Spleen (tissue), 11 donors: ENCODE measurements at regions not wholly inside any gene's neighbourhood (a gene's known extent, or its start where the extent isn't known, plus 50 kb on each side); places are given as distances from the start of the nearest gene placed in this dataset.

Experiments
- DNase-seq: peaks from one replicate; pipeline ENCODE4 v3.0.0-alpha.2; 2020
- H3K27ac ChIP-seq, 8 donors: fragments of 200-600 bp; sonication (generic) in 7 of 8; 1 replicate in 4 of 8; 2 replicates in 4 of 8; pipeline versions ENCODE4 v1.5.0 to v1.8.0; 2016 to 2021; ENCODE audit warnings: inconsistent platforms in 4 of 8, mild to moderate bottlenecking in 4 of 8, moderate library complexity in 1 of 8
- H3K27me3 ChIP-seq, 7 donors: fragments of 200-600 bp; sonication (generic) in 6 of 7; replicated peaks in 1 of 7; 1 replicate in 4 of 7; 2 replicates in 3 of 7; pipeline versions ENCODE4 v1.5.0 to v1.8.0; 2016 to 2021; ENCODE audit warnings: inconsistent platforms in 3 of 7, mild to moderate bottlenecking in 1 of 7
- H3K36me3 ChIP-seq, 6 donors: fragments of 200-600 bp; sonication (generic) in 5 of 6; 1 replicate in 4 of 6; 2 replicates in 2 of 6; pipeline versions ENCODE4 v1.5.0 to v1.8.0; 2016 to 2021; ENCODE audit warnings: inconsistent platforms in 2 of 6
- H3K4me1 ChIP-seq, 6 donors: fragments of 200-600 bp; sonication (generic) in 5 of 6; 1 replicate in 3 of 6; 2 replicates in 3 of 6; pipeline versions ENCODE4 v1.5.0 to v1.8.0; 2016 to 2021; ENCODE audit warnings: inconsistent platforms in 3 of 6
- H3K4me3 ChIP-seq, 8 donors: fragments of 200-600 bp; sonication (generic) in 7 of 8; 1 replicate in 4 of 8; 2 replicates in 4 of 8; pipeline versions ENCODE4 v1.5.0 to v1.8.0; 2016 to 2021; ENCODE audit warnings: inconsistent platforms in 4 of 8, mild to moderate bottlenecking in 4 of 8, moderate library complexity in 2 of 8
- H3K9me3 ChIP-seq, 8 donors: fragments of 200-600 bp; sonication (generic) in 7 of 8; 1 replicate in 4 of 8; 2 replicates in 4 of 8; pipeline versions ENCODE4 v1.5.0 to v1.8.0; 2016 to 2021; ENCODE audit warnings: inconsistent platforms in 4 of 8
- POLR2A ChIP-seq, 3 donors: fragments of 450-650 bp; IDR thresholded peaks; one replicate each; pipeline ENCODE4 v1.5.1; 2017; ENCODE audit warnings: antibody characterized with exemption in 3 of 3, mild to moderate bottlenecking in 1 of 3
- POLR2AphosphoS5 ChIP-seq, 3 donors: sonication (generic); formaldehyde crosslinking; IDR thresholded peaks; one replicate each; pipeline ENCODE4 v1.5.1; 2017; ENCODE audit warnings: antibody characterized with exemption in 3 of 3
- WGBS, 5 donors: extraction: QIAGEN DNeasy Blood & Tissue Kit in 3 of 5; methylation state at CpG; one replicate each; pipeline versions ENCODE4 v1.1.5 to v1.1.7; 2013 to 2018; 5-methylcytosine and 5-hydroxymethylcytosine counted together
- intact Hi-C: fragments of 100-400 bp; cut with DNase I; formaldehyde crosslinking; loops from one replicate; pipeline ENCODE4 v1.15.0; 2023; ENCODE audit warnings: low total_unique reads
- TF ChIP-seq, protein P1 (sequence below), 11 experiments: fragments of 200-600 bp in 7 of 11; fragments of 450-650 bp in 4 of 11; sonication (generic) in 4 of 11; IDR thresholded peaks in 8 of 11; conservative IDR thresholded peaks in 3 of 11; 1 replicate in 7 of 11; 2 replicates in 4 of 11; pipeline versions ENCODE4 v1.4.0 to v1.8.0; 2016 to 2021; ENCODE audit warnings: antibody characterized with exemption in 11 of 11, inconsistent platforms in 4 of 11, mild to moderate bottlenecking in 1 of 11
- donor health status: healthy with polysubstance abuse.
- donor health status: DM: no; HTN: no; CAD: no; lungs with moderate emphysema.
- donor health status: DM: no; HTN: no; CAD: no.
- donor health status: Bipolar disorder and iron deficiency.
- donor health status: healthy.
- donor health status: DM: no; HTN: no; CAD: no.
- donor health status: DM: yes; HTN: yes; CAD: no.

DNA sequence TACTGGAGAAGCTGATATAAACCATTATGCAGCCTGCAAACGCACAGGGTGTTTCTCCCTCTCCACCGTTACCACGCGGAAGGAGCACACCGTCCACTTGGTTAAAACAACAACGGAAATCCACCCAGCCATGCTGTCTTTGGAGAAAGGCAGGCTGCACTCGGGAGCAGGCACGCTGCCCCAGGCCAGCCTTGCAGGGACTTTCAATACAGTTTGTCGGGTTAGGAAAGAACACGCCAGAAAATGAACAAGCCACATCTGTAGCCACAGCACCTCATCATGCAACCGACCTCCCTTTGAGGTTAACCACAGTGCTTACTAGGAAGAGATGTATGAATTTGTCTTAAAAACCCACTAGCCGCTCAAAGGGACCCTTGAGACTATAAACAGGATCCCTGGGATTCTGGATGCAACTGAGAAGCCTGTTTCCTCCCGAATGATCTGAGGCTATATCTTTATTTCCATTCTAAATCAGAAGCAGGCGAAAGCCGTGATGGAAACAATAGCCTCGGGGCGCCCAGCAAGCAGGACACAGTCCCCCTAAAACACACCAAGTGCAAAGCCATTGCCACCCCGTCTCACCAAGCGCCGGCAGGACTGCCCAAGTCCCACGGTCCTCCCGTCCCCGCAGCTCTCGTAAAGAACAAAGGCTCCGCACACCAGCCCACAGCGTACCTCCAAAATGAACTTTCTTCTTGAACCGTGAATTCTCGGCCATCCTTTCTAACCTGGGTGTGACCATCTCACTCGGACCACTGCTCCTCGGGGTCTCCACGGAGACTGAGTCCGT, 318.9 kb downstream of the CTTN start:
- H3K9me3 ChIP-seq = no peaks in the 10 kb centered on the region
- WGBS, 5 donors = 65 to 79% (median 73%) methylated on average over 32 of the region's 32 CpGs

DNA sequence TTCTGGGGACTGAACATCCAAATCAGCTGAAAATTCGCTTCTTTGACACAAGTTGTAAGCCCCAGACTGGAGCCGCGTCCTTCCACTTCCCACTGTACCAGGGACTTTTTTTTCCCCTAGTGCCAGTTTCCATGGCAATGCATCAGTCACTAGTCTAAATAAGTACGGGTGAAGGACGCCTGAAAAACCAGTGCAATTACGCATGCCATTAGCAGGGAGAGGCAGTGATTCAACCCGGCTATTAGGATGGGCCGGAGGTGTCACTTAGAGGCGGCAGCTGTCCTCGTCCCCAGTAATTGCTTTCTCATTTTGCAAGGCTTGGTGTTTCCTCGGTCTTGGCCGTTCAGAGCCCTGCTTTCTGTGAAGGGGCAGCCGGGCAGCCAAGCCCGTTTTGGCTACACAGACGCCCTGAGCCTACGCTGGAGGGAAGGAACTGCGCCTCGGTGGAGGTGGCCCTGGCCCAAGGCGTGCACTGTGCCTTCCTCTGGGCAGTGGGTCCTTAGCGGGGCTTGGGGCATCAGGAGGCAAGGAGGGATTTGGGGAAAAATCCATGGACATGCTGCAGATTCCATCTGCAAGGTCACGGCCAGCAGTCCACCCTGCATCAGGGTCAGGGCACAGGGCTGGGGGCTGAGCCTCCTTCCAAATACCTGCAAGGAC, 319.7 kb downstream of the CTTN start:
- H3K27ac ChIP-seq = no peak overlapping the region
- intact Hi-C loops = no loop called here
- no peak overlapping the region for H3K4me3 ChIP-seq

More for the DNA sequence above, 318.9 kb downstream of the CTTN start:
- no peak overlapping the region for H3K27ac ChIP-seq
- TF ChIP-seq POLR2AphosphoS5 (IDR thresholded peaks at IDR 0.05) (no peak), POLR2A (IDR thresholded peaks at IDR 0.05) (no peak)
- TF ChIP-seq, protein P1, sequence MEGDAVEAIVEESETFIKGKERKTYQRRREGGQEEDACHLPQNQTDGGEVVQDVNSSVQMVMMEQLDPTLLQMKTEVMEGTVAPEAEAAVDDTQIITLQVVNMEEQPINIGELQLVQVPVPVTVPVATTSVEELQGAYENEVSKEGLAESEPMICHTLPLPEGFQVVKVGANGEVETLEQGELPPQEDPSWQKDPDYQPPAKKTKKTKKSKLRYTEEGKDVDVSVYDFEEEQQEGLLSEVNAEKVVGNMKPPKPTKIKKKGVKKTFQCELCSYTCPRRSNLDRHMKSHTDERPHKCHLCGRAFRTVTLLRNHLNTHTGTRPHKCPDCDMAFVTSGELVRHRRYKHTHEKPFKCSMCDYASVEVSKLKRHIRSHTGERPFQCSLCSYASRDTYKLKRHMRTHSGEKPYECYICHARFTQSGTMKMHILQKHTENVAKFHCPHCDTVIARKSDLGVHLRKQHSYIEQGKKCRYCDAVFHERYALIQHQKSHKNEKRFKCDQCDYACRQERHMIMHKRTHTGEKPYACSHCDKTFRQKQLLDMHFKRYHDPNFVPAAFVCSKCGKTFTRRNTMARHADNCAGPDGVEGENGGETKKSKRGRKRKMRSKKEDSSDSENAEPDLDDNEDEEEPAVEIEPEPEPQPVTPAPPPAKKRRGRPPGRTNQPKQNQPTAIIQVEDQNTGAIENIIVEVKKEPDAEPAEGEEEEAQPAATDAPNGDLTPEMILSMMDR (IDR thresholded peaks at IDR 0.05 in 8 of 11, conservative IDR thresholded peaks at IDR 0.05 in 3 of 11) = no peak
- no peak overlapping the region for H3K4me3 ChIP-seq
- no peak for DNase-seq
- intact Hi-C loops = no loop called here
- peaks cover 0 to 64% (median 0%) of the 10 kb centered on the region in 7 donors for H3K27me3 ChIP-seq
- H3K4me1 ChIP-seq = peaks cover 0 to 21% (median 12%) of the 10 kb centered on the region in 6 donors
- H3K36me3 ChIP-seq = no peaks in the 10 kb centered on the region

DNA sequence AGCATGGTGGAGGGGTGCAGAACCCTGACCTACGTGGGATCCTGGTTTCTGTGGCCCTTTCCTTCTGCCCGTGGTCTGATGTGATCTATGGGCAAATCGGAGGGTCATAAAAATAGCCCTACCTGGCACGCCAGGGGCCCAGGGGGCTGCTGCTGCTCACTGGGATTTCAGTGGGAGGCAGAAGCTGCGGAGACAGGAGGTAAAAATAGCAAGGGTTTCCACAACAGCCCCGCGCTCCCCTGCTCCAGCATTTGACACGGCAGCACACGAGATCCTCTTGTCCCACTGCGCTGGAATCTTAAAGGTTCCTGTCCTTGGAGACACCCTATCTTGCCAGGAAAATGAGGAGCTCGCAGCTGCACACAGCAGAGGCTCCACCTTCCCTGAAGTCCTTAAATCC, 321.2 kb downstream of the CTTN start:
- intact Hi-C loops = no loop called here
- Histone ChIP-seq H3K4me3 (no peak overlapping the region), H3K27me3 (peaks cover 0 to 46% (median 0%) of the 10 kb centered on the region in 7 donors), H3K4me1 (no peaks in the 10 kb centered on the region), H3K9me3 (no peaks in the 10 kb centered on the region), H3K36me3 (no peaks in the 10 kb centered on the region), H3K27ac (no peak overlapping the region)
- no peak for DNase-seq
- no peak for TF ChIP-seq POLR2A (IDR thresholded peaks at IDR 0.05)
- no peak for TF ChIP-seq POLR2AphosphoS5 (IDR thresholded peaks at IDR 0.05)
- TF ChIP-seq, protein P1 (IDR thresholded peaks at IDR 0.05 in 8 of 11, conservative IDR thresholded peaks at IDR 0.05 in 3 of 11) = no peak
- WGBS, 5 donors = 74 to 93% (median 84%) methylated on average over 8 to 11 of the region's 11 CpGs

More for the DNA sequence above, 319.7 kb downstream of the CTTN start:
- TF ChIP-seq, protein P1 (IDR thresholded peaks at IDR 0.05 in 8 of 11, conservative IDR thresholded peaks at IDR 0.05 in 3 of 11) = no peak
- TF ChIP-seq POLR2A (IDR thresholded peaks at IDR 0.05) = no peak
- TF ChIP-seq POLR2AphosphoS5 (IDR thresholded peaks at IDR 0.05) = no peak
- Histone ChIP-seq H3K4me1 (peaks cover 0 to 14% (median 7%) of the 10 kb centered on the region in 6 donors), H3K9me3 (no peaks in the 10 kb centered on the region), H3K36me3 (no peaks in the 10 kb centered on the region), H3K27me3 (peaks cover 0 to 58% (median 0%) of the 10 kb centered on the region in 7 donors)
- no peak for DNase-seq
- 46 to 72% (median 55%) methylated on average over 14 to 21 of the region's 21 CpGs for WGBS, 5 donors

DNA sequence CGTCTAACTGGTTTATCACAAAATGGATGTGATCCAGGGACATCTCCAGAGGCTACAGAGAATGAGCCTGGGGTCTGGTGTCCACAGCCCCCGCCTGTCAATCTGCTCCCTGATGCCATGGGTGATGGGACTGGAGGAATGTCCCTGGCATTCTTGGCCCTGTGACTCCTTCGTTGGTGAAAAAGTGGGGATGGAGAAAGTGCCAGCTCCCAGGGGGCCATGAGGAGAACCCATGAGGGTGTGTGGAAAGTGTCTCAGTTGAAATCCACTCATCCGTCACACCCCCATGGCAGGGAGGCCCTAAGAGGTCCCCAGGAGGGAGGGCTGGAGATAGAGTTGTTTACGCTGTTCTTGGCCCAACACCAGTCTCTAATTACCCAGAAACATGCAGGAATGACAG, 322.0 kb downstream of the CTTN start:
- Histone ChIP-seq H3K9me3 (no peaks in the 10 kb centered on the region), H3K27me3 (peaks cover 0 to 44% (median 0%) of the 10 kb centered on the region in 7 donors), H3K4me3 (no peak overlapping the region), H3K4me1 (no peaks in the 10 kb centered on the region), H3K27ac (no peak overlapping the region), H3K36me3 (no peaks in the 10 kb centered on the region)
- TF ChIP-seq POLR2A (IDR thresholded peaks at IDR 0.05) (no peak), POLR2AphosphoS5 (IDR thresholded peaks at IDR 0.05) (no peak)
- TF ChIP-seq, protein P1 (IDR thresholded peaks at IDR 0.05 in 8 of 11, conservative IDR thresholded peaks at IDR 0.05 in 3 of 11) = no peak
- intact Hi-C loops = no loop called here
- 74 to 87% (median 84%) methylated on average over 5 of the region's 5 CpGs for WGBS, 5 donors
- no peak for DNase-seq
